WTC11 (cell line): ENCODE measurements at regions not wholly inside any gene's neighbourhood (a gene's known extent, or its start where the extent isn't known, plus 50 kb on each side); places are given as distances from the start of the nearest gene placed in this dataset.

ENCODE experiments used
- CTCF ChIP-seq: fragments of 200-600 bp; IDR thresholded peaks from 2 replicates; pipeline ENCODE4 v1.8.0; 2022; ENCODE audit warnings: antibody characterized with exemption
- FOXK1 ChIP-seq: sonication (generic); formaldehyde crosslinking; IDR thresholded peaks from 2 replicates; pipeline ENCODE4 v1.8.0; 2022; ENCODE audit warnings: mild to moderate bottlenecking, moderate library complexity, missing genetic modification reagents
- RELA ChIP-seq: sonication (generic); formaldehyde crosslinking; IDR thresholded peaks from 2 replicates; pipeline ENCODE4 v1.8.1; 2022; ENCODE audit warnings: missing genetic modification reagents, mild to moderate bottlenecking, borderline replicate concordance

GRCh38 chr2:225793736-225794550 lies 394.4 kb downstream of the NYAP2 start:
- TF ChIP-seq CTCF, result no peak
- no peak for TF ChIP-seq RELA (CRISPR knock-in tag)
- no peak for TF ChIP-seq FOXK1 (CRISPR knock-in tag)
